NCI-H1930 (cell line): ENCODE measurements at regions not wholly inside any gene's neighbourhood (a gene's known extent, or its start where the extent isn't known, plus 50 kb on each side); places are given as distances from the start of the nearest gene placed in this dataset.
"Not testable (repeated sequence)": the region's sequence is repeated elsewhere in the genome, so short reads cannot be mapped to it uniquely, and the experiment has no call there.

Experiments
- DNase-seq, 2 experiments: peaks; one replicate each; lab custom pipeline; 2025; lab: John Stamatoyannopoulos, UW

DNA sequence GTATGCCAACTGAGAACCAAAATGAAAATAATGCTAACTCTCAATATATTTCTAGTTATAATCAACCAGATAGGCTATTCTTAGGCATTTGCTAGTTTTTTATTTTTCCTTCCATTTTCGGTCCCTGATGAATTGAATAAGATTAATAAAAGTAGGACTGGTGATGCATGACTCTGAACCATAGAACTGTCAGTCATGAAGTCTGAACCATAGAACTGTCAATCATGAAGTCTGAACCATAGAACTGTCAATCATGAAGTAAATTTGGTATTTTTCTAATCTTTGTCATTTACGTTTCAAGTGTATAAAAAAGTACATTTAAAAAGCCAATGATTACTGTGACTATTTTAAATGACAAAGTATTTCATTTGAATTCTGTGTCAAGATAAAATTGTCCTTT, 460.2 kb upstream of the NDST3 start:
- no peak for DNase-seq

DNA sequence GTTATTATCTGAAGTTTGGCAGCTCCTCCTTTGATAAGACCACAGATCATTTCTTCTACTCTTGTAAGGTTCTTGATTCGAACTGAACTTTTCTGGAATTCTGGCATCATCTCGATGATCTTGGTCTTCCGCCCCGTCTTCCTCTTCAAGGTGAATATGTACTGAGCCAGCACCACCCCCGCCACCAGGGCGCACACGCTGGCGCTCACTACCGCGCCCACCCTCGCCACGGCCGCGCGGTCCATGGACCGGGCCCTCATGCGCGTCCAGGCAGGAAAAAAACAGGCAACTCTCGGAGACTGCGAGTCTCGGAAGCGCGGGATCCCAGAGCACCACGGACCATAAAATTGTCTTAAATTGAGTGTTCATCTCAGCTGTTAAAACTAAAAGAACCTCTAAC, 458.4 kb upstream of the NDST3 start:
- DNase-seq, result no peak

DNA sequence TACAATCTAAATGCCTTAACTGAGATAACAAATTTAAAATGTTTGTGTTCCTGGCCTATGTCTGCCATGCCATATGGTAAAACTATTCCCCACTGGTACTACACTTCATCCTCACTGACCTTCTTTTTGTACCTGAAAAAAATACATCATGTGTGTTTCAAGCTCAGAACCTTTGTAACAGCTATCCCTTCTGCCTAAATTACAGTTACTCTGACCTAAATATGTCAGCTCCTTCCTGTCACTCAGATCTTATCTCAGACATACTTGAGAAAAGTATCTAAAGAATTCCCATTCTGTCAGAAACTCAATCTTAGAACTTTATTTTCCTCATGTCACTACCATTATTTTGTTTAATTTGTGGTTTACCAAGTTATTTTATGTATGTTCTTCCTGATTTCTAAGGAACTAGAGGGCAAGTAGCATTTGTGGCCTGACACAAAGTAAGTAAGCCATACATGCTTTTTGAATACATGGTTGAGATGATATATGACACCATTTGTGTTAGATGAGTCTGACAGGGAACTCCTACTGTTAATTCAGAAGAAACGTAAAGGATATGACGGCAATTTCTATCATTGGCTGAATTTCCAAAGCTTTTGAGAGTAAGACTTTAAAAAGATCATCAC, 456.5 kb upstream of the NDST3 start:
- no peak for DNase-seq

DNA sequence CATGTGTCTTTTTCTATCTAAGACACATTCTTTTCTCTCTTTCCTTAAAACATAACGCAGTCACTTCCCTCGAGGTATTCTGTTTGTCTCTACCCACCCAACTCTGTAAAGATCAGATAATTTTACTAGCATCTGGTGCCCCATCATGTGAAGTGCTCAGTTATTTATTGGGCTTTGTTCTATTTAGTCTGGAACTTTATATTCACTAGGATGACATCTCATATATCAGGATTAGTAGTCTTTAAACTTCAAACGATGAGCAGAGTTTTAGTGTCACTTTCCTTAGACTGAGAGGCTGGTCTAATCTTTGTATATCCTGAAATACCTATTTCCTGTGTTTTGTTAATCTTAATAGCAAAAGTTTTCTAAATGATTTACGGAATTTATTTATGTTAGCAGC, 445.5 kb upstream of the NDST3 start:
- no peak for DNase-seq

DNA sequence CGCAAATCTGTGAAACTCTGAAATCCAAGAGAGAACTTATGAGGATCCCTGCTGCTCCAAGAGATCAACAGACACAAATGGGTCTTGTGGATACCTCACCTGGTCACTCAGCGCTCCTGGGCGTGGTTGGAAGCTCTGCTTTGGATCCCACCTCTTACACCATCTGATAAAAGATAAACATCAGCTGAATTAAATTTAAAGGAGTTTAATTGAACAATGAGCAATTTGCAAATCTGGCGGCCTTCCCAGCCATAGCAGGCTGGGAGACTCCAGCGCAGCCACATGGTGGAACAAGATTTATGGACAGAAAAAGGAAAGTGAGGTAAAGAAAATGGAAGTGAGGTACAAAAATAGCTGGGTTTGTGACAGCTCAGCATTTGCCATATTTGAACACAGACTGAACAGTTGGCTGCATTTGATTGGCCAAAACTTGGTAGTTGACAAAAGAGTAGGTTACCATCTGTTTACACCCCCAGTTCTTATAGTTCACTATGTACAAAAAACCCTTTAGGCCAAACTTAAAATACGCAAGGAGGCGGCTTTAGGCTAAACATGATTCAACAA, 437.3 kb upstream of the NDST3 start:
- no peak for DNase-seq

DNA sequence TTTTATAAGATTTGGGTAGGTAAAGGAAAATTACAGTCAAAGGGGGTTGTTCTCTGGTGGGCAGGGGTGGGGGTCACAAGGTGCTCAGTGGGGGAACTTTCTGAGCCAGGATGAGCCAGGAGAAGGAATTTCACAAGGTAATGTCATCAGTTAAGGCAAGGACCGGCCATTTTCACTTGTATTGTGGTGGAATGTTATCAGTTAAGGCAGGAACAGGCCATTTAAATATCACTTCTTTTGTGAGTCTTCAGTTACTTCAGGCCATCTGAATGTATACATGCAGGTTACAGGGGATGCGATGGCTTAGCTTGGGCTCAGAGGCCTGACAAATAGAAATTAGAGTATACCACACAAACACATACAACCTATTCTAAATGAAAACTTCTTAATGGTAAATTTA, 434.9 kb upstream of the NDST3 start:
- not testable (repeated sequence) for DNase-seq

DNA sequence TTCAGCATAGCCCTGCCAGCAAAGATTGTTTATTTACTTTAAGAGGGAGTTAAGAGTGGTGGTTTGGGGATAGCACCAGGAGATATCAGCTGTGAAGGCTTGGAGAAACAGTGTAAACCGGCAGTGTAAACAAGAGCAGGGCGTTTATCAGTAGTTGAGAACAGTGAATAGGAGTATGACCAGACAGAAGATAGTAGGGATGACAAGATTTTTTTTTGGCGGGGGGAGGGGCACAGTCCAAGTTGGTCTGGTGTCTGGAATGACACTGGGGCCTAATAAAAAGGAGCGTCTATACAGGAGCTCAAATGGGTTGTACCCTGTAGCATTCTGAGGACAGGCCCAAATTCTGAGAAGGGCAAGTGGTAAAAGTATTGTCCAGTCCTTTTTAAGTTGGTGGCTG, 433.4 kb upstream of the NDST3 start:
- not testable (repeated sequence) for DNase-seq

DNA sequence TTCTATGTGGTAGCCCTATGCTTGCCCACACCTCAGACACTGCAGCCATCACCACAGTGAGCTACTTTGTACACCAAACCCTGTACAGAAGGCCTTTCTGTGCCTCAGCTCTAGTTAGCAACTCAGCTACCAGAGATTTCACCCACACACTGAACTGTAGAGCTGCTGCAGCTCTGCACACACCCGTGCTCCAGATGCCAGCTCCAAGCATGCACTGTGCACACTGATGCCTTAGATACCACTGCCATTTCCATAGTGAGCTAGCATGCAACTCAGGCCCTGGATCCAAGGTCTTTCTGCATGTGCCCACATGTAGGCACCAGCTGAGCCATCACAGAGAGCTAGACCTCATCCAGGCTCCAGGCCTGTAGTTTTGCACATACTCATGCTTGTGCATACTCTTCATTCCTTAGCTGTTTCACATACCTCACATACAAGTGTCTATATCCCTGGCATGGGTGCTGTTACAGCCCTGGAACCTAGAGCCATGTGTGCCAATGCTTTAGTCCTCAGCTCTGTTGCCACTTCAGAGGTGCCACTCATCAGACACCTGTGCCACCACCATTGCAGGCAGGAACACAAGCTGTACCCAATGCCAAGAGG, 423.5 kb upstream of the NDST3 start:
- DNase-seq, result no peak

DNA sequence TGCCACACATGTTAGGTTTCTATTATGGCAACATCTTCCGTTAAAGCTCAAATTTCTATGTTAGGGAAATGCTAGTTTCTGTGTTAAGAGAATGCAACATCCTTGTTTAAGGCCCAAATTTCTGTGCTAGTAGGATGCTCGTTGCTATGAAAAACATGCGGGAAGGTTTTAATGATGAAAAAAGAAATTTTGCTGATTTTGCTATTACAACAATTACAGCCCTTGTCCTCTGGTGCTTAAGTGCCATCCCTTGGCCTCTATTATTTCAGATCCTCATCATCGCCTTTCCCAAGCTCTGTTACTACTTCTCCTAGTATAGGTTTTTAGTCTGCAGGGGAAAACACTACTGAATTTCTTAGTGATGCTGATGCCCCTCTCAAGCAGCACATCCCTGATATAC, 412.6 kb upstream of the NDST3 start:
- no peak for DNase-seq

DNA sequence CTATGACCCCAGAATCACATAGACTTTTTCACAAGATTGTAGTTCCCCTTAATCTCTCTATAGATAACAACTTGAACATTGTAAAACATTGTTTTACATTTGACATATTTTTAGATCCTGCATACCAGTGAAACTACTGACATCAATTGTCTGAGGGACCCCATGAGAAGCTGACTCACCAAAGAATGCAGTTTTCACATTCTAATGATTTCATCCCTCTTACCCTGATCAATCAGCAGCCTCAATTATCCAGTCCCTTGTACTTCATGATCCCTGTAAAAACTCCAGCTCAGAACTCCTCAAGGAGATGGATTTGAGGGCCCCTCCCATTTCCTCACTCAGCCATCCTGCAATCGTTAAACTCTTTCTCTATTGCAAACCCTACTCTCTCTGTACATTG, 411.0 kb upstream of the NDST3 start:
- no peak for DNase-seq

DNA sequence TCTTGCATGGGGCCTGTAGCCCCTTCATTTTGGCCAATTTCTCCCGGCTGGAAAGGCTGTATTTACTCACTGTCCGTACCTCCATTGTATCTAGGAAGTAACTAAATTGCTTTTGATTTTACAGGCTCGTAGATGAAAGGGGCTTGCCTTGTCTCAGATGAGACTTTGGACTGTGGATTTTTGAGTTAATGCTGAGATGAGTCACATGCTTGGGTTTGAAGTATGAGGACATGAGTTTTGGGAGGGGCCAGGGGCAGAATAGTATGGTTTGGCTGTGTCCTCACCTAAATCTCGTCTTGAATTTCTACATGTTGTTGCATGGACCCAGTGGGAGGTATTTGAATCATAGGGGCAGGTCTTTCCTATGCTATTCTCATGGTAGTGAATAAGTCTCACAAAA, 407.6 kb upstream of the NDST3 start:
- no peak for DNase-seq

DNA sequence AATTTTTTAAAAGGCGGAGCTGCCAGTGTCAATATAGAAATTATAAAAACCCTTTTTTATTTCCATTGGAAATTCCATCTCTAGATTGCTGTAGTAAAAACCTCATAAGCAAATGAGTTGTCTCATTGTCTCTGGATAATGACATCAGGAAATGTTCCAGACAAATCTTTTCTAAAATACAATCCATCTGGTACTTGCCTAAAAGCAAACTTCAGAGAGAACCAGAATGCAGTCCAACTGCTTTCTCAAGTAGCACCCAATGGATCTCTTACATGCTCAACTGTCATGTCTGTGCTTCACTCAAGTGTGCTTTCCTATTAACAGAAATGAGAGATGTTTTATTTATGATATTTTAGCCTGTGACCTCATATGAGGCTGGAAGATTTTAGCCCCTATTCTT, 399.6 kb upstream of the NDST3 start:
- no peak for DNase-seq

DNA sequence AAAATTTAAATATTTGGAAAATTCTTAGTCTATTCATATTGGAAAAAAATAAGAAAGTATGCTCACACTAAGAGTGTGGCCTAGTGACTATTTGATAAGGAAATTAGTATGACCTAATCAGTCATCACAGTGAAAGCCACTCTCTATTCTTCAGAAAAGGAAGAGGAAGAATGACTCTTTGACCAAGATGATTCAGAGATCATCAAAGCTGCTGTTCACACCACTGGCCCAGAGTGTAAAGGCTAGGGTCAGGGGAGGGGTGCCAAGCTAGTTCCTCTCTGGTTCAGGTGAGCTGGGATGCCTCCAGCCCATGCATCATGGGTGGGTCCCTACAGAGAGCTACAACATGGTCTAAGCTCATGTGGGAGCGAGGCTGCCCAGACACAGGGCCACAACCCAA, 396.9 kb upstream of the NDST3 start:
- no peak for DNase-seq

DNA sequence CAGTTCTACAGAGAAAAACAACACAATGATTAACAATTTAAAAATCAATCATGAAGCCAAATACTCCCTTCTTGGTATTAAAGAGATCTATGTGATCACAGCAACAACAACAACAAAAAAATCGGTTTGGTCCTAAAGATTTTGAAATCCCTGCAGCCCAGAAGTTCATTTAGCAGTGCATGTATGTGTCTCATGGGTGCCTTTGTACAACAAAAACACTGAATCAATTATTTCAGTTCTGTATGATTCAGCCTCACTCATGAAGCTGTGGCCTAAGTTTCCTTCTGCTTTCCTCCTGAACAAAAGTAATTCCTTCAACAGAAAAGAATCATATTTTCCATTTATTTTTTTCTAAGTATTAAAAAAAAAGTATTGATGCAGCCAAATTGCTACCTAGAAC, 393.4 kb upstream of the NDST3 start:
- no peak for DNase-seq

DNA sequence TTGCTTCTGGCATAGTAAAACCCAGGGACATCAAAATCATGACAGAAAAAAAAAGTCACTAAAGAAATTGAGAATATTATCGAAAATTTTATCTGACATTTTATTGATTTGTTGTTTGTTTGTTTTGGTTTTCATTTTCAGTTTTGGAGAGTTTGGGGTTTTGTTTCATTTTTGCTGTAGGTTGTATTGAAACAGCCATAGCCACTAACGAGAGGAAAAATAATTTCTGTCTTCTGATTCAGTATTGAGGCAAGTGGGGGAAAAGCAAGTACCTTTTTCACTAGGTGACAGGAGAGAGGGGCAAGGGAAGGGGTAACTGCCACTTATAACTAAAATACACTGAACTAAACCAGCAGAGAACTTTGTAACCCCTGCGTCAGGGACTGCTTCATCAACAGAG, 392.8 kb upstream of the NDST3 start:
- no peak for DNase-seq

DNA sequence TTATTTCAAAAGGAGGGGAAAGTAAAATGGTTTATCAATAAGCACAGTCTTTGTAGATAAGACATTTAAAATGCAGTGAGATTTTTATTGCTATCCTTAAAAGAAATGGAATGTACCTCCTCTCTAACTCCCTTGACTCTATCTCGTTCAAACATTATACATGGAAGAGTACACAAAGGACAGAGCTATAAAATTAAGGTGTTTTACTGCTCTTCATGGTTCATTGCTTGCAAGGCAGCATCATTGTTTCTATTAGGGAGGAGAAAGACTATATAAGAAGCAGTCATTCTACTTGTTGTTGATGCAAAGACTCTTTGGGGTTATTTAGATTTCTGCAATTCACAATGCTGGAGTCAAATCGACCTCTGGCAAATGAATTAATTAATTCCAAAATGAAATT, 380.2 kb upstream of the NDST3 start:
- no peak for DNase-seq

DNA sequence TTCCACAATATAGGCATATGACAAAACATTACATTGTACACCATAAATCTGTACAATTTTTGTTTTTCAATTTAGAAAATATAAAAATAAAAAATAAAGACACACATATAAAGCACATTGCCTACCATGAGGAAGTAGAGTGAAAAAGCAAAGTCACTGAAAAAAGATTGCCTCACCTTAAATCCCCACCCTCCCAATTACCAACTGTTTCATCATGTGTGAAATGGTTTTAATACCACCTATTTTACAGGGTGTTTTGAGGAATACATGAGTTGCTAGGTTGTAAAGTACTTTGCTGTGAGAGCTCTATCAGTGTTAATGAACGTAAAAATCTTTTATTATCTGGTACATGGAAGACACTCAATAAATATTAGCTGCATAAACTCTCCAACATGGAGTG, 373.6 kb upstream of the NDST3 start:
- DNase-seq, result no peak

DNA sequence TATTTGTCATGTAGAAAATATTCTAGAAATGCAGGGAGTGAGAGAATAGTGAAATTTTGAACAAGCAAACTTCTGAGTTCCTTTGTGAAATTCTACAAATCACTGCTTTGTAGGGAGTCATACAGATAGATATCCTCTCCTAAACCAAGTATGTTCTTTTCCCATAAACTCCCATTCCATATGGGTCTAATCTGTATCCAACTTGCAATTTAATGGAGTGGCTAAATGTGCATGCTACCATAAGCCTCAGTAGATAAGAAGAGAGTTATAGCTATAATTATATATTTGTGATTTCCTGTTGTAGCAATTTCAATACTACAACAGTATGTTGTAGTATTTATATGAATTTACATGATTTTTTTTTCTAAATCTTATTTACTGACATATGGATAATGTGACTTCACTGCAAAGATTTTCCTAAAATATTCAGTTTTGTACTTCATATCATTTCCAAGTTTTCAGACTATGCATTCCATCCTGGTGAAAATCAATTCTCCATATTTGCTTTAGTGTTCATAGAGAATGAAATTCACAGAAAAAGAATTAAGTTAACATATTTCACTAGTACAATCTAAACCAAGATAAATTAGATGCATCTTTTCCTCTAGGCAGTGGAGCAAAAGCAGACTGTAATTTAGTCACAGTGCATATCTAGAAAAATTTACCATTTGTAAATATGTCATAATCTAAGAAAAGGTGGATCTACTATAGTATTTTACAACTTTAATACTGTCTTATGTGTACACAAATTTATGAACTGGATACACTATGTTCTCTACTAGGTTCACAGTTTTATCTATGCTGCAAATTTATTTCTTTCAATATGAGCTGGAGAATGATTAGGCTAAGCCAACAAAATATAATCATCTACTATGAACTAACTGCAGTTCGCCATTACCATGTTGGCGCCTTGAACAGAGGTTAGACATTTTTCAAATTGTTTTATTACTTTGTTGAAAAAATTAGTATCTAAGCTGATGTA, 372.9 kb upstream of the NDST3 start:
- DNase-seq, result no peak

DNA sequence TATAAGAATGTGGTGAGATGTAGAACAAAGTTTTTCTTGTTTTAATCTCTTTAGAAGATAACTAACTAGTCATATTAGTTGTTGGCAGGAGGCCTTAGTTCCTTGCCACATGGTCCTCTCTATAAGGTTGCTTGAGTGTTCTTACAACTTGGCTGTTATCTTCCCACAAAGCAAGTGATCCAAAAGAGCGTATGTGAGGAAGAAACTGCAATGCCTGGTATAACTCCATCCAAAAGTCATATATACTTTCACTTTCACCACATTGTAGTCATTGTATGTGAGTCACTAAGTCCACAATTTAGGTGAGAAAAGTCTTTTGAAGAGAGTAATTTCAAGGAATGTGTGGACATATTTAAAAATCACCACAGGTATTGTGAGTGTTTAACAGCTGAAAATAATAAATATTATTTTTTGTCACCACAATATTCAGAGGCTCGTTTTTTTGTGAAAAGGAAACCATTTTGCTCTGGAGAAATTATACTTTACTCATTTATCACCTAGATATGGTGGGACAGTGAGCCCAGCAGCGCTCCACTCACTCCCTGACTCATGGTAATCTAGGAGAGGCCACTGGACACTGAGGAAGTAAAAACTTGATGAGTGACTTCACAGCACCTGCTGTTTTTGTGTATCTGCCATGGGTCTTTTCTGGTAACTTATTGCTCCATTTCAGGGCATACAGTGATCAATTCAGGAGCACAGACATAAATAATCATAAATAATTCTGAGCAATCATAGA, 369.4 kb upstream of the NDST3 start:
- DNase-seq, result no peak

DNA sequence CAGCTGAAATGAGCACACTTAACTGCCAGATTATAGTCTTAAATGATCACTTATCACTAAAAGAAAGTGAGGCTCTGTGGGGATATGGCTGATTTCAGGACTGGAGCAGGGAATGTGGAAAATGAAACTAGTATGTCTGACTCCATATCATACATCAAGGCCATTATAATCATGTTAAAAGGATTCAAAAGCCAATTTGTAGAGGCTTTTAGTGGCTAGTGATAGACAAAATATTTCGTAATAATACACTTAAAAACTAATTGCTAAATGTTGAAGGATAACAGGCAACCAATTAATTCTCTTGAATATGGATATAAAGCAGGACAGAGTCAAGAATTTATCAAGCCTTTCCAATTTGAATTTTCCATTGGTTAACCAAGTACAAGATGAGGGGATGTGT, 358.1 kb upstream of the NDST3 start:
- no peak for DNase-seq

DNA sequence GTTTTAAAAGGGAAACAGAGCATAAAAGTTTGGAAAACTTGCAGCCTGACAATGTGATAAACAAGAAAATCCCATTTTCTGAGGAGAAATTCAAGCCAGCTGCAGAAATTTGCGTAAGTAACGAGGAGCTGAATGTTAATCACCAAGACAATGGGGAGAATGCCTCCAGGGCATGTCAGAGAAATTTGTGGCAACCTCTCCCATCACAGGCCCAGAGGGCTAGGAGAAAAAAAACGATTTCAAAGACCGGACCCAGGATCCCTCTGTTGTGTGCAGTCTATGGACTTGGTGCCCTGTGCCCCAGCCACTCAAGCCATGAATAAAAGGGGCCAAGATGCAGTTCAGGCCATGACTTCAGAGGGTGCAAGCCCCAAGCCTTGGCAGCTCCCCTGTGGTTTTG, 355.4 kb upstream of the NDST3 start:
- no peak for DNase-seq
